PFSK-1 (cell line): ENCODE measurements at regions not wholly inside any gene's neighbourhood (a gene's known extent, or its start where the extent isn't known, plus 50 kb on each side); places are given as distances from the start of the nearest gene placed in this dataset.

ENCODE experiments used
- POLR2AphosphoS5 ChIP-seq: IDR thresholded peaks from 2 replicates; pipeline ENCODE4 v1.6.1; 2012; ENCODE audit warnings: low read depth, mild to moderate bottlenecking, control low read depth, low read length, moderate library complexity
- REST ChIP-seq, 2 experiments: IDR thresholded peaks; 2 replicates each; pipeline versions ENCODE4 v1.6.1 to v1.8.0; 2011 to 2012; ENCODE audit warnings: low read depth in 2 of 2, low read length in 2 of 2, control low read depth in 1 of 2, inconsistent platforms in 1 of 2, mild to moderate bottlenecking in 1 of 2, moderate library complexity in 1 of 2; ENCODE audit not compliant: insufficient read depth in 1 of 2
- SIN3A ChIP-seq: IDR thresholded peaks from 2 replicates; pipeline ENCODE4 v1.6.1; 2012; ENCODE audit warnings: mild to moderate bottlenecking, low read length, moderate library complexity, borderline replicate concordance; ENCODE audit not compliant: insufficient read depth
- TAF1 ChIP-seq: IDR thresholded peaks from 2 replicates; pipeline ENCODE4 v1.6.1; 2012; ENCODE audit warnings: low read length, control low read depth, borderline replicate concordance; ENCODE audit not compliant: insufficient read depth

GRCh38 chr2:82485701-82486100 lies 1973.4 kb downstream of the SUCLG1 start:
- TF ChIP-seq POLR2AphosphoS5 (no peak), REST (IDR thresholded peaks at IDR 0.05; ENCODE audit: insufficient read depth in 1 of 2, low read depth in 2 of 2, low read length in 2 of 2) (no peak), SIN3A (no peak), TAF1 (no peak)
